Skeletal muscle tissue (tissue), 3 donors: ENCODE measurements at regions not wholly inside any gene's neighbourhood (a gene's known extent, or its start where the extent isn't known, plus 50 kb on each side); places are given as distances from the start of the nearest gene placed in this dataset.

Experiments used
- H3K27ac ChIP-seq: one replicate; pipeline ENCODE4 v1.7.0; 2013; ENCODE audit warnings: mild to moderate bottlenecking, low read depth, low read length, inconsistent platforms
- H3K27me3 ChIP-seq, 3 donors: one replicate each; pipeline ENCODE4 v1.7.0; 2013; ENCODE audit warnings: low read length in 3 of 3; ENCODE audit not compliant: control insufficient read depth in 3 of 3, insufficient read depth in 3 of 3
- H3K36me3 ChIP-seq, 3 donors: one replicate each; pipeline ENCODE4 v1.7.0; 2013; ENCODE audit warnings: low read length in 3 of 3; ENCODE audit not compliant: control insufficient read depth in 3 of 3, insufficient read depth in 3 of 3
- H3K4me1 ChIP-seq, 3 donors: one replicate each; pipeline ENCODE4 v1.7.0; 2013; ENCODE audit warnings: low read length in 3 of 3, mild to moderate bottlenecking in 3 of 3; ENCODE audit not compliant: control insufficient read depth in 3 of 3, insufficient read depth in 3 of 3
- H3K4me3 ChIP-seq, 3 donors: one replicate each; pipeline ENCODE4 v1.7.0; 2013; ENCODE audit warnings: low read length in 3 of 3
- H3K9ac ChIP-seq, 3 donors: one replicate each; pipeline ENCODE4 v1.7.0; 2013; ENCODE audit warnings: low read length in 3 of 3, mild to moderate bottlenecking in 3 of 3, moderate library complexity in 2 of 3, low read depth in 1 of 3
- H3K9me3 ChIP-seq, 3 donors: one replicate each; pipeline ENCODE4 v1.7.0; 2013; ENCODE audit warnings: low read length in 3 of 3; ENCODE audit not compliant: control insufficient read depth in 3 of 3
- donor health status: Osteomylitis.

DNA sequence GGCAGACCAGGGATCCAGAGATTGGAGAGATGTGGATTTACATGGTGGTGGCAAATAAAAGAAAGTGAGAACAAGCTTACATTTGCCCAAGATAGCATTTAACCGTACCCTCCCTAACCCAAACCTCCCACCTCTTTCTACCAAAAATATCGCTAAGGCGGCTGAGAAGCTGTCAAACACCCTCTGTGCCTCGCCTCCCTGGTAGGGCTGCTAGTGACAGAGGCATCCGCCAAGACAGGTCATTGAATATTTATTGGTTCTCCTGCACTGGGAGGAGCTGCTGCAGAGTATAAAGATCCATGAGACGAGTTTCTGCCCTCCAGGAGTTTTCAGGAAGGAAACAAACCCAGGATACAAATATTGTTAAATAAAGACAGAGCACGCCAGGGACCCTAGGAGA is 107.3 kb upstream of the TMC3 start:
- Histone ChIP-seq H3K4me3 (no peak overlapping the region), H3K4me1 (peaks cover 0 to 2% (median 0%) of the 10 kb centered on the region in 3 donors), H3K9ac (no peak overlapping the region), H3K27ac (no peak overlapping the region), H3K27me3 (peaks cover 0 to 2% (median 0%) of the 10 kb centered on the region in 3 donors), H3K36me3 (no peaks in the 10 kb centered on the region), H3K9me3 (no peaks in the 10 kb centered on the region)

DNA sequence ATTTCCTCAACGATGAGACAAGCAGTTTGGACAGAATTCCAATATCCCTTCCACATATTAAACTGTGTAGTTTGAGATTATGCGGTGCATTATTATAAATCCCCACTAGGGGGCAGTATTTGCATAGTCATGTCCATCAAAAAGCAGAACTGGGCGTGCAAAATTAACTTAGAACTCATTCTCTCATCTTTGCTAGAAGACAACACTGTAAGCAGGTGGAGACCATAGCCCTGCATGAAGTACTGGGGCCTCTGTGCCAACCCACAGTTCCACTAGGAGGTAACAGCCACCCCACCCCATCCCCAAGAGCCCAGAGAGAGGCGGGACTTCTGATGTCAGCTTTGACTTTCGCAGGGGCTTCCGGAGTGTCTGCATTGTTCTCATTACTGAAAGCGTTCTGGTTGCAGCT is 106.6 kb upstream of the TMC3 start:
- Histone ChIP-seq H3K9me3 (no peaks in the 10 kb centered on the region), H3K27ac (no peak overlapping the region), H3K27me3 (no peaks in the 10 kb centered on the region), H3K4me3 (no peak overlapping the region), H3K9ac (no peak overlapping the region), H3K36me3 (no peaks in the 10 kb centered on the region), H3K4me1 (peaks cover 0 to 2% (median 0%) of the 10 kb centered on the region in 3 donors)

DNA sequence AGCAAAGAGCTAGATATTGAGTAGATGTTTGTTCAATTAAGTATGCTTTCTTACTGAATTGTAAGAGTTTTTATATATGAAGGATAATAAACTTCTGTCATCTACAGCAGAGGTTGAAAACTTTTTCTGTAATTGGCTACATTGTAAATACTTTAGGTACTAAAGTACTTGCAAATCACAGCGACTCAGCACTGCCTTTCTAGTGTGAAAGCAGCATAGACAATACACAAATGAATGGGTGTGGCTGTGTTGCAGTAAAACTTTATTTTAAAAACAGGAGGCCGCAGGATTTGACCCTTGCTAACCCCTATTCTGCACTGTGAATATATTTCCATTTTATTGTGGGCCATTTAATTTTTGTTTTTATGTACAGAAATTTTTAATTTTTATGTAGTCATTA is 104.3 kb upstream of the TMC3 start:
- Histone ChIP-seq H3K27me3 (peaks cover 0 to 2% (median 0%) of the 10 kb centered on the region in 3 donors), H3K4me3 (no peak overlapping the region), H3K9ac (no peak overlapping the region), H3K27ac (no peak overlapping the region), H3K4me1 (peaks cover 0 to 2% (median 0%) of the 10 kb centered on the region in 3 donors), H3K36me3 (no peaks in the 10 kb centered on the region), H3K9me3 (no peaks in the 10 kb centered on the region)

DNA sequence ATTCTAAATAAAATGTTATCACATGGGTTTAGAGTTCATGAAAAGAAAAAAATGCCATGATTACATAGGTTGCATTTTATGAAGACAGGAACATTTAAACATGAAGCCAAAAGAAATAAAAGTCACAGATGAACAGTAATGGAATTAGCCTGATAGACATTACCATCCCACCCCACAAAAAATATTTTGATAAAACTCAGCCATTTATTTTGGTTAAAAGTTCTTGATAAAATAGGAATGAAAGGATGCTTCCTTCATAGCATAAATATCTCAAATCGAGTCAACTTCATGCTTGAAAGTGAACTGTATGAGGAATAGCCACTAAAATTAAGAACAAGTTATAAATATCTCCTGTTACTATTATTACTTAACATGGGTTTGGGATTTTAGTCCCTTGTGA is 101.9 kb upstream of the TMC3 start:
- H3K9me3 ChIP-seq: no peaks in the 10 kb centered on the region
- no peaks in the 10 kb centered on the region for H3K36me3 ChIP-seq
- no peak overlapping the region for H3K9ac ChIP-seq

DNA sequence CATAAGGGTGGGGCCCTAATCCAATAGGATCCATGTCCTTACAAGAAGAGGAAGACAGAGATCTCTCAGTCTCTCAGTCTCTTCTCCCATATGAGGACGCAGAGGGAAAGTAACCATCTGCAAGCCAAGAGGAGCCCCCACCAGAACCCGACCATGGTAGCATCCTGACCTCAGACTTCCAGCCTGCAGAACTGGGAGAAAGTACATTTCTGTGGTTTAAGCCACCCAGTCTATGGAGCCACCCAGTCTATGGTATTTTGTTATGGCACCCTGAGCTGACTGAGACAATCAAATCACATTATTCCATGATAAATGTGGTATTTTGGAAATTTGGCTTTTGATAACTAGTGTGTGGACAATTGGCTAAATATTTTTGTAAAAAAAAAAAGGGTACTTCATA is 101.5 kb upstream of the TMC3 start:
- Histone ChIP-seq H3K27ac (no peak overlapping the region), H3K4me3 (no peak overlapping the region), H3K27me3 (peaks cover 0 to 6% (median 0%) of the 10 kb centered on the region in 3 donors), H3K9me3 (no peaks in the 10 kb centered on the region), H3K36me3 (no peaks in the 10 kb centered on the region), H3K9ac (no peak overlapping the region), H3K4me1 (no peaks in the 10 kb centered on the region)

More for the DNA sequence above, 101.9 kb upstream of the TMC3 start:
- Histone ChIP-seq H3K27me3 (peaks cover 0 to 5% (median 0%) of the 10 kb centered on the region in 3 donors), H3K4me1 (peaks cover 0 to 2% (median 0%) of the 10 kb centered on the region in 3 donors), H3K4me3 (no peak overlapping the region), H3K27ac (no peak overlapping the region)

DNA sequence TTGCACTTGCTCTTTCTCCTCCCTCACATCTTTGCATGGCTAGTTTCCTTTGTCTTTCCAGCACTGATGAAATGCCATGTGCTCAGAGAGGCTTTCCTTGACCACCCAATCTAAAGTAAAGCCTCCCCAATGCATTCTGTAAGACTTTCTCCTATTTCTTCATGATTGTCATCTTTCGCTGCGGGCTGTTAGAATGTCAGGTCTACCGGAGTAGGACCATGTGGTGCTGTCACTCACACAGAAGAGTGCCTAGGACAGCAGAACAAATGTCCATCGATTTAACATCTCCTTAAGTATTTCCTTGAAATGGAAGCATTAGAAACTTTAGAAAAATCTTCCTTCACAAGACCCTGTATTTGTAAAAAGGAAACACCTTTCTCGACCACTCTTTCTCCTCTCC is 99.9 kb upstream of the TMC3 start:
- H3K9me3 ChIP-seq: no peaks in the 10 kb centered on the region
- H3K4me3 ChIP-seq: no peak overlapping the region
- peaks cover 0 to 8% (median 0%) of the 10 kb centered on the region in 3 donors for H3K27me3 ChIP-seq
- no peak overlapping the region for H3K9ac ChIP-seq
- H3K4me1 ChIP-seq: no peaks in the 10 kb centered on the region
- H3K36me3 ChIP-seq: no peaks in the 10 kb centered on the region
- no peak overlapping the region for H3K27ac ChIP-seq

DNA sequence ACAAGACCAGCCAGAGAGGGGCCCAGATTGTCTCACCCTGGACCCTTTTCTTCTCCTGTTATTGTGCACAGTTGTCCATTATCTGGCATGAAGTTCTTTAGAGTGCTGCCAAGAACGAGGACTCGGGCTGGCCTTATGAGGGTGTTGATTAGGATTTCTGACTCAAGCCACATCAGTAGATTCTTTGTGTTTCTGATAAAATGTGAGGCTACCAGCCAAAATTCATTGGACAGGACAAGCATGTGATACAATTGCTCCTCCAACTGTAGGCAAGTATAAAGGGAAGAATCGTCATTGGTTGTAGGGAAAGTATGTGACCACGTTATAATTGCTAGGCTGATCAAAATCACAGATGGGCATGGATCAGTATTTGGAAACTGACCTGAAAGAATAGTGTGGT is 99.2 kb upstream of the TMC3 start:
- Histone ChIP-seq H3K27me3 (peaks cover 0 to 8% (median 0%) of the 10 kb centered on the region in 3 donors), H3K36me3 (no peaks in the 10 kb centered on the region), H3K9ac (no peak overlapping the region), H3K4me3 (no peak overlapping the region), H3K27ac (no peak overlapping the region), H3K4me1 (no peaks in the 10 kb centered on the region), H3K9me3 (no peaks in the 10 kb centered on the region)

DNA sequence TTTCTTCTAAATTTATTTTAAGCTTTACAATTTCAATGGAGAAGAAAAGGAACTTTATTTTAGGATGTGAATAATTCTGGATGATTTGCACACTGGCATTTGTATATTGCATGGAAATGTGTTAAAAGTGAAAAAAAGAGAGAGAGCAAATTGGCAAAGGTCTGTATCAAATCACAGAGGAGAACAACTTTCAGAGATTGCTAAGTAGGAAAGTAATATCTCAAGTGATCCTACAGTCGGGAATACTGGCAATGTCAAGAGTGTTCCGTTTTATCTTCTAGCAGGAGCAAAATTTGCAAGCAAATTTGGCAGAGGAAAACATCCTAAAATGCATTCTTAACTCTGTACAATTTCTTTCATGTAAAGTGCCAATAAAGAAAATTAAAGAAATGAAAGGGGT is 97.1 kb upstream of the TMC3 start:
- no peaks in the 10 kb centered on the region for H3K36me3 ChIP-seq
- H3K9ac ChIP-seq: no peak overlapping the region
- no peak overlapping the region for H3K27ac ChIP-seq
- no peak overlapping the region for H3K4me3 ChIP-seq
- H3K4me1 ChIP-seq: no peaks in the 10 kb centered on the region
- H3K9me3 ChIP-seq: no peaks in the 10 kb centered on the region
- peaks cover 0 to 8% (median 0%) of the 10 kb centered on the region in 3 donors for H3K27me3 ChIP-seq

DNA sequence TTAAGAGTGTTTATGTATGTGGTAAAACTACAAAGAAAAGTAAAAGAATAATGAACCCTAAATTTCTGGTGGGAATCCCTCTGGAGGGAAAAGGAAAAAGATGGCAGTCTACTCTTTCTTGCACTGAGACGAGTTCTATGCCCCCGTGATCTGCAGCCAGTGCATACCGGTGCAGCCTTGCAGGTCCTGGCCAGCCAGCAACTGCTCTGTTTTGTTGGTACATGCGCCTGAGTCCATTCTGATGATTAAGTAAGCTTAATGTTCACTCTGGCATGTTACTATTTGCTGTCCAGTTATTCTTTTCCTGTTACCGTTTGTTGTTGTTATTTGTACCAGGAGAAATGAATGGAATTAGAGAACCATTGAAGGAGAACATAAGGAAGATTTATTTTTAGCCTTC is 95.1 kb upstream of the TMC3 start:
- no peak overlapping the region for H3K27ac ChIP-seq
- no peak overlapping the region for H3K9ac ChIP-seq
- no peaks in the 10 kb centered on the region for H3K4me1 ChIP-seq
- H3K27me3 ChIP-seq: peaks cover 0 to 8% (median 0%) of the 10 kb centered on the region in 3 donors
- peaks cover 0 to 5% (median 0%) of the 10 kb centered on the region in 3 donors for H3K9me3 ChIP-seq
- H3K36me3 ChIP-seq: no peaks in the 10 kb centered on the region
- no peak overlapping the region for H3K4me3 ChIP-seq

DNA sequence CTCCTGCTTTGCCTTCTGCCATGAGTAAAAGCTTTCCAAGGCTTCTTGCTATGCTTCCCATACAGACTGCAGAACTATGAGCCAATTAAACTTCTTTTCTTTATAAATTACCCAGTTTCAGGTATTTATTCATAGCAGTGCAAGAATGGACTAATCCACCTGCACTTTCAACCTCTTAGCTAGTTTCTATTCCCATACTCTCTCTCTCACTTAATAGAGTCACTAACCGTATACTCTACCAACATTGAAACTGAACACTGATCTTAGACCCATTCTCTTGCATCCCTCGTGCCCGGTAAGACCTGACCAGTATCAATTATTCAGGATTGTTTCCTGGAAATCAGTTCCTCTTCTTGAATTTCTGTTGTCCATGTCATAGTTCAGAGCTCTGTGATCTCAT is 92.7 kb upstream of the TMC3 start:
- H3K27me3 ChIP-seq: peaks cover 0 to 4% (median 0%) of the 10 kb centered on the region in 3 donors
- no peak overlapping the region for H3K9ac ChIP-seq
- peaks cover 0 to 5% (median 0%) of the 10 kb centered on the region in 3 donors for H3K9me3 ChIP-seq
- no peaks in the 10 kb centered on the region for H3K36me3 ChIP-seq
- no peaks in the 10 kb centered on the region for H3K4me1 ChIP-seq
- no peak overlapping the region for H3K27ac ChIP-seq
- no peak overlapping the region for H3K4me3 ChIP-seq

DNA sequence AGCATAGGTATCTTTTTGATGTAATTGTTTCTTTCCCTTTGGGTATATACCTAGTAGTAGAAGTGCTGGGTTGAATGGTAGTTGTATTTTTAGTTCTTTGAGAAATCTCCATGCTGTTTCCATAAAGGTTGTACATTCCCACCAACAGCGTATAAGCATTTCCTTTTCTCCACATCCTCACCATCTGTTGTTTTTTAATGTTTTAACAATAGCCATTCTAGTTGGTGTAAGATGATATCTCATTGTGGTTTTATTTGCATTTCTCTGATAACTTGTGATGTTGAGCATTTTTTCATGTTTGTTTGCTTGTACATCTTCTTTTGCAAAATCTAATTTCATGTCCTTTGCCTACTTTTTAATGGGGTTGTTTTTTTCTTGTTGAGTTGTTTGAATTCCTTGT is 80.0 kb upstream of the TMC3 start:
- no peak overlapping the region for H3K4me3 ChIP-seq
- H3K27me3 ChIP-seq: no peaks in the 10 kb centered on the region
- peaks cover 0 to 3% (median 0%) of the 10 kb centered on the region in 3 donors for H3K9me3 ChIP-seq
- no peak overlapping the region for H3K27ac ChIP-seq
- no peaks in the 10 kb centered on the region for H3K4me1 ChIP-seq
- H3K36me3 ChIP-seq: no peaks in the 10 kb centered on the region
- H3K9ac ChIP-seq: no peak overlapping the region
